Inflammatory macrophage treated with lipopolysaccharide for 4 hours (primary cell): ENCODE measurements at regions not wholly inside any gene's neighbourhood (a gene's known extent, or its start where the extent isn't known, plus 50 kb on each side); places are given as distances from the start of the nearest gene placed in this dataset.
A peak's percentile ranks its signal among the peaks of the same experiment; 100 is the strongest.
"Not testable (repeated sequence)": the region's sequence is repeated elsewhere in the genome, so short reads cannot be mapped to it uniquely, and the experiment has no call there.

Source experiments
- DNase-seq: peaks from one replicate; pipeline ENCODE4 v3.0.0-alpha.2; 2020

GRCh38 chr6:140544431-140544830 is 1170.0 kb upstream of the CITED2 start:
- DNase-seq: no peak

GRCh38 chr6:140542863-140543262 is 1168.4 kb upstream of the CITED2 start:
- DNase-seq: no peak

GRCh38 chr6:140541288-140541687 is 1166.8 kb upstream of the CITED2 start:
- DNase-seq: no peak

- no peak for DNase-seq
Measured at GRCh38 chr6:140540743-140541142, 1166.3 kb upstream of the CITED2 start.

DNA sequence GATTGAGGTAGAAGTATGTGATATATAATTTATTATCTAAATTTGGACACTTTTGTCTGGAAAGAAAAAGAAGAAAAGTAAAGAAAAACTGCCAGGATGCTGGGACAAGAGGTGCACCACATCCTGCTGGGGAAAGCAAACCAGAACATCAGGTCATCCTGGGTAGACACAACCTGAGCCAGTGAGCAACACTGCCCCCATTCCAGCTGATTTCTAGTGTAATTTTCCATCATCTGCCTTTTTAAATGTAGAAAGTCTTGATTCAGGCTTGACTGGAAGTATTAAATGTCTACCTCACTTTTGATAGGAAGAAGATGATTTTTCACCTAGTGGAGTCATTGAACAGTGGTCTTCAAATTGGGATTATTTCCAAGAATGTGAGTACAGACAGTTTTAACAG is 1164.5 kb upstream of the CITED2 start:
- no peak for DNase-seq

- DNase-seq: no peak
Measured at GRCh38 chr6:140537834-140538705, 1163.6 kb upstream of the CITED2 start.

DNA sequence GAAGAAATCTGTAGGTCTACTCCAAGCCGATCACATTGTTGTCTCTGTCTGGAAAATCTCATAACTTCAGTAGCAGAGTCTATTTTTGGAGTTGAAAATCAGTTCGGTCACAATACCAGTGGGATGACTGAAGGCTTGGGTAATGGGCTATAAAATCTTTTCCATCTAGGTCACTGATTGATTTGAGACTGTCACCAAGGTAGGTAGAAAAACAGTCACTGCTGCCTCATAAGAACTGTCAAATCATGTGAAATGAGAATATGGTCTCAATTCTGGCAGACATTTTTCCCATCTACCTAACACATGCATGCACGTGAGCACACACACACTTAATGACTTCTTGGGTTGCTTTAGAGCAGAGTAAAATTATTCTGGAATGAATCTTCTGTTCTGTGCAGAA is 1162.8 kb upstream of the CITED2 start:
- DNase-seq: no peak

- no peak for DNase-seq
Measured at GRCh38 chr6:140535511-140535910, 1161.1 kb upstream of the CITED2 start.

- no peak for DNase-seq
Measured at GRCh38 chr6:140533526-140533925, 1159.1 kb upstream of the CITED2 start.

DNA sequence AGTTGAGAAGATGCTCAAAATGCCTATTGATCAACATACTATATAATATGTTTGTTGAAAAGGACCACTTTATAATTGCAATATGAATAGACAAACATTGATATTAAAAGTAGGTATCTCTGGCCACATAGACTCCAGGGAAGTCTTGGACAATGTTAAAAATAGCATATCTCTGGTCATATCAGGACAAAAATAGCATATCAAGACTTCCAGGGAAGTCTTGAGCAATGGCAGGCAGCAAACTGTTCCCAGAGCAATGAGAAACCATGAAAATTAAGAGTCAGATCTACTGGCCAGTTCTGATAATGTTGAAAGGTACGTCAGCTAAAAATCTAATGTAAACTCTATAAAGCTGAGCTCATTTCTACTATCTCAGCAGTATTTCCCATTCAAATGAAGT is 1130.3 kb upstream of the CITED2 start:
- DNase-seq: no peak

- no peak for DNase-seq
Measured at GRCh38 chr6:140500849-140501248, 1126.4 kb upstream of the CITED2 start.

DNA sequence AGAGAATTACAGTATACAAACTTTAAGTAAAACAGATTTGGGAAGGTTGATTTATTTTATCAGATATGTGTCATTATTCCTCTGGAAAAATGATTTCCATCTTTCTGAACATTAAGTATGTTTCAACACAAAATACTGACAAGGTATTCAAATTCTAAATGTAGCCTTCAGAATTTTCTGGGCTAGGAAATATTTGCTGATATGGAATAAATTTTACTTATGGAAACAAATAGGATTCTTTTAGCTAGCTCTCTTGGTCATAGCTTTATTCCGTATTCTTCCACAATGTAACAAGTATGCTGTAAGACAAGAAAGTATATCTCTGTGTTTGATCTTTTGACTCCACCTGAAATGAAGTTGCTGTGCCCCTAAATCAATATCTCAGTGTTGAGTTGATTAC is 1125.2 kb upstream of the CITED2 start:
- DNase-seq: no peak

- no peak for DNase-seq
Measured at GRCh38 chr6:140494321-140495108, 1120.1 kb upstream of the CITED2 start.

- DNase-seq: not testable (repeated sequence)
Measured at GRCh38 chr6:140493470-140493869, 1119.0 kb upstream of the CITED2 start.

DNA sequence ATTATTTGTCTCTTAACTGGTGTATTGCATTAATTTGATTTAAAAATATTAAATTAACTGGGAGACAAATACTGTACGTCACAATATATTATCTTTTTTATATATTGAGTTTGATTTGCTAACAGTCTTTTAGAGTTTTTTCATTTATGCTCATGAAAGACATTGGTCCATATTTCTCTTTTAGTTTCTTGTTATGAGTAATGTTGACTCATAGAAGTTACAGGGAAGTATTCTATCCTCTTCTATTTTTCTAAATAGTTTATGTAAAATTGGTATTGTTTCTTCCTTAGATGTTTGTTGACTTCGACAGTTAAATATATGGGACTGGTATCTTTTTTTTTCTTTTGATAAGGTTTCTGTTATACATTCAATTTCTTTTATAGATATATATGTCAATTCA is 1115.6 kb upstream of the CITED2 start:
- peak; percentile 62 for DNase-seq

DNA sequence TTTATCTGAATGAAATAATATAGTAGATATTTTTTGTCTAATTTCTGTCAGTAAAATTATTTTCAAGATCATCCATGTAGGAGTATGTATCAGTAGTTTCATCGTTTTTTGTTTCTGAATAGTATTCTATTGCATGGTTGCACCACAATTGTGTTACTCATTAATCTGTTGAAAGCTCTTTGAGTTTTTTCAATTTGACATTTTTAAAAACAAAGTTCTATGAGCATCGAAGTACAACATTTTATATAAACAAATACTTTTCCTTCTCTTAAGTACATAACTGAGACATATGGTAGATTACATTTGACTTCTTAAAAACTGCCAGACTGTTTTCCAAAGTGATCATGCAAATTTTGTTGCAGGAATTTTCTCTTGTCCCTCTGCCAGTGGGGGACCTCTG is 1113.1 kb upstream of the CITED2 start:
- DNase-seq: no peak

DNA sequence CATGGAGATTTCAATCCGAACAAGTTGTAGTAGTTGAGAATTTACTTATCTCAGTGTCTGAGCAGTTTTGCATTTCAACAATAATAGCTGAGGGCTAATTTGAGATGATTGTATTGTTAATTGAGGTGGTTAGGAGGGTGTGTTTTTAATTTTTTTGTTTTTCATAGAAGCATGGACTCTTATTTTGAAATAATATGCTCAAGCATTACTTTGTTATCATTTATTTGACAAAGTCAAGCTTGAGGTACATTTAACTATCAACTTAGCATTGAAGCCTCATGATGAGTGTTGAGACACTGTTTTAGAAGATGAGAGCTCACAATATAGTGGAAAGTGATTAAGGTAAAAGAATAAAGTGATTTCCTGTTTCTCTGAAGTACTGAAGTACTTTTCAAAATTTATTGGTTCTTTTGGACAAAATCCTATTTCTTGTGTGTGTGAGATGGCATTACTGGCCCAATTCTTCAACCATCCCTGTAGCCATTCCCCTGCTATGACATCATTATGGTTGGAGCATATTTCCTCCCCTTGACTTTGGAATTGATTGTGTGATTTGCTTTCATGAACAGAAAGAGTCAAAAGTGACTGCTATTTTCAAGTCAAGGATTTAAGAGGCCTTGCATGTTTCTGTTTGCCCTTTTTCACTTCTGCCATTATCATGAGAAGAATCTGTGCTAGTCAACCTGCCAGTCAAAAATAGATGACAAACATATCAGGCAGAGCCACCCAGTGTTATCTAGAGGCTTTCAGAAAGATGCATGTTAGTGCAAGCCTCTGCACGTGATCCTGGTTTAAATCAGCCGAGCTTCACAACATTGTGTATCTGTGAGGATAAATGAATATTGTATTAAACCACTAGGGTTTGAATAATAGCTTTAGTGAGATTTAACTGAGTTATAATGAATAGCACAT is 1112.3 kb upstream of the CITED2 start:
- DNase-seq: no peak

DNA sequence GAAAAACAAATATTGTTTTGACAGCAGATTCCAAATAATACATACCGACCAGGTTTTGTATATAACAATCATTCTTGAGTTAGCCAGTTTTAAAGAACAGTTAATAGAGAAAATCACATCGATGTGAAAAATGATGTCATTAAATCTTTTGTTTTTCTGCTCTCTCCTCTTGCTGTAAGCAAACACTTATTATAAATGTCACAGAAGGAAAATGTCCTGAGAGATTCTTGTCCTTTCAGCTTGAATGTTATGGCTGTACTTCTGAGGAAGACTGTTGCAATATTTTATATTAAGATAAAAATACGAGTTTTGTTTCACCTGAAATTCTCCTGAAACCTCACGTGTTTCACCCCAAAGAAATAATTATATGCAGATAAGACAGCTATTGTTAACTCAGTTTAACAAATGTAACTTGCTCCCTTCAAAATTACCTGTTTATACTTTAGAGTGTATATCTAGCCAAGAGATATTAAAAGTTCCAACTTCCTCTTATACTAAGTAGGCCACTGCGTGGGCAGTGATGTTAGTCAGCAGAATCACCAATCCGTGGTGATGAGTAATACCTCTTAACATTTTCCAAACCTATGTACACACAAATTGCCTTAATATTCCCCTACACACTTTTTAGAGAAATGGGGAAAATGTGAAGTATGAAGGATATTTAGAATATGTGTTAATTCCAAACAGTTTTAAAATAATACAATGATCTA is 1111.4 kb upstream of the CITED2 start:
- DNase-seq: peak; percentile 93

GRCh38 chr6:140480852-140481251 is 1106.4 kb upstream of the CITED2 start:
- DNase-seq: peak; percentile 67

- no peak for DNase-seq
Measured at GRCh38 chr6:140478631-140479030, 1104.2 kb upstream of the CITED2 start.

GRCh38 chr6:140475086-140475485 is 1100.6 kb upstream of the CITED2 start:
- no peak for DNase-seq

DNA sequence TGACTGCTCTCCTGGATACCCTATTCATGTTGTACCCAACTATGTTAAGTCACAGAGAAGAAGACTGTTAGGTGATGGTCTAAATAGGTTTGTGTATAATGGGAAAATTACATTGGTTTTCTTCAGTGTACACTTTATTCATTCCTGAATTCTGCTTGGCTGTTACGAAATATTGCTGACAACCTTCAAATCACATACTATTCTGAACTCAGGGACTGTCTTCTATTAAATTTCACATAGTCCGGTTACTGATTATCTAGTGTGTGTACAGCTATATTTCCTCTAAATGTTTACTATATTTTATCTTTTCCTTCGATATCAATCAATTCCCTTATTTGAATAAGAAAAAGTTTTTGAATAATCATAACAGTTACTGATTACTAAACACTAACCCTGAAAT is 1090.3 kb upstream of the CITED2 start:
- no peak for DNase-seq
